Astrocyte (in vitro differentiated cells and primary cell): ENCODE measurements at regions not wholly inside any gene's neighbourhood (a gene's known extent, or its start where the extent isn't known, plus 50 kb on each side); places are given as distances from the start of the nearest gene placed in this dataset.

Experiments used
- DNase-seq: peaks from one replicate; pipeline ENCODE4 v3.0.0-alpha.2; 2010; ENCODE audit warnings: low read depth
- FAIRE-seq: peaks from 2 replicates; lab custom pipeline; 2011; peaks lifted over from hg19 to GRCh38; lab: Jason Lieb, UNC
- H2AFZ ChIP-seq: 2 replicates; pipeline ENCODE4 v1.6.0; 2012; ENCODE audit warnings: low read depth, low read length, inconsistent platforms
- H3K27ac ChIP-seq: 2 replicates; pipeline ENCODE4 v1.5.1; 2011; ENCODE audit warnings: low read depth, low read length, inconsistent platforms
- H3K27me3 ChIP-seq: 2 replicates; pipeline ENCODE4 v1.6.0; 2011; ENCODE audit warnings: low read length, inconsistent platforms; ENCODE audit not compliant: insufficient read depth
- H3K36me3 ChIP-seq: 2 replicates; pipeline ENCODE4 v1.5.1; 2011; ENCODE audit warnings: low read length, inconsistent platforms; ENCODE audit not compliant: insufficient read depth
- H3K4me1 ChIP-seq: 2 replicates; pipeline ENCODE4 v1.5.1; 2011; ENCODE audit warnings: low read length, inconsistent platforms; ENCODE audit not compliant: insufficient read depth
- H3K4me2 ChIP-seq: 2 replicates; pipeline ENCODE4 v1.6.0; 2012; ENCODE audit warnings: low read length, inconsistent platforms
- H3K4me3 ChIP-seq: 2 replicates; pipeline ENCODE4 v1.5.1; 2011; ENCODE audit warnings: low read depth, mild to moderate bottlenecking, low read length, inconsistent platforms; ENCODE audit not compliant: insufficient read depth
- H3K79me2 ChIP-seq: 2 replicates; pipeline ENCODE4 v1.6.0; 2012; ENCODE audit warnings: mild to moderate bottlenecking, low read length, inconsistent platforms; ENCODE audit not compliant: insufficient read depth
- H3K9ac ChIP-seq: 2 replicates; pipeline ENCODE4 v1.6.0; 2012; ENCODE audit warnings: mild to moderate bottlenecking, low read length, inconsistent platforms
- H3K9me3 ChIP-seq: 2 replicates; pipeline ENCODE4 v1.5.1; 2012; ENCODE audit warnings: low read depth, mild to moderate bottlenecking, low read length, inconsistent platforms; ENCODE audit not compliant: insufficient read depth
- H4K20me1 ChIP-seq: 2 replicates; pipeline ENCODE4 v1.6.0; 2012; ENCODE audit warnings: low read length, inconsistent platforms; ENCODE audit not compliant: insufficient read depth
- H3K27ac Mint-ChIP-seq: one replicate; pipeline ENCODE4 v1.8.0; 2021; ENCODE audit warnings: mild to moderate bottlenecking, mixed read lengths; ENCODE audit not compliant: unreplicated experiment
- H3K27me3 Mint-ChIP-seq: one replicate; pipeline ENCODE4 v1.8.0; 2021; ENCODE audit warnings: low read depth, mixed read lengths; ENCODE audit not compliant: unreplicated experiment
- H3K36me3 Mint-ChIP-seq: one replicate; pipeline ENCODE4 v1.8.0; 2021; ENCODE audit warnings: low read depth, mixed read lengths; ENCODE audit not compliant: unreplicated experiment
- H3K4me1 Mint-ChIP-seq: one replicate; pipeline ENCODE4 v1.8.0; 2021; ENCODE audit warnings: low read depth, mixed read lengths; ENCODE audit not compliant: unreplicated experiment
- H3K4me3 Mint-ChIP-seq: one replicate; pipeline ENCODE4 v1.8.0; 2021; ENCODE audit warnings: mild to moderate bottlenecking, moderate library complexity, mixed read lengths; ENCODE audit not compliant: unreplicated experiment
- H3K9me3 Mint-ChIP-seq: one replicate; pipeline ENCODE4 v1.8.0; 2021; ENCODE audit warnings: mild to moderate bottlenecking, mixed read lengths; ENCODE audit not compliant: unreplicated experiment
- EZH2 ChIP-seq: IDR thresholded peaks from 2 replicates; pipeline ENCODE4 v1.6.1; 2012; ENCODE audit warnings: mild to moderate bottlenecking, low read length, inconsistent platforms; ENCODE audit not compliant: insufficient read depth
- TF ChIP-seq, protein P1 (sequence below): IDR thresholded peaks from 2 replicates; pipeline ENCODE4 v1.5.1; 2011; ENCODE audit warnings: low read depth, mild to moderate bottlenecking, inconsistent platforms, low read length, moderate library complexity; ENCODE audit not compliant: insufficient read depth

DNA sequence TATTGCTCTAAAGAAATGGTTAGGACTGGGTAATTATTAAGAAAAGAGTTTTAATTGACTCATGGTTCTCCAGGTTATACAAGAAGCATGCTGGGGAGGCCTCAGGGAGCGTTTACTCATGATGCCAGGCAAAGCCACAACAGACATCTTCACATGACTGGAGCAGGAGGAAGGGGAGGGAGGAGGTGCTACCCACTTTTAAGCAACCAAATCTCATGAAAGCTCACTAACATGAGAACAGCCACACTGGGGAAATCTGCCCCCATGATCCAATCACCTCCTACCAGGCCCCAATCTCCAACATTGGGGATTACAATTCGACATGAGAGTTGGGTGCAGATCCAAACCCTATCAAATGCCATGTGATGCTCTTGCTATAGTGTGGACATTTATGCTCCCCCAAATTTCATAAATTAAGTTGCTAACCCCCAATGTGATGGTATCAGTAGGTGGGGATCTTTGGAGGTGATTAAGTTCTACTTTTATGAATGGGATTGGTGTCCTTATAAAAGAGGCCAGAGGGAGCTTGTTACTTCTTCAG is 773.6 kb upstream of the CDH10 start:
- no peak overlapping the region for H3K9ac ChIP-seq
- no peaks in the 10 kb centered on the region for H3K36me3 ChIP-seq
- no peak for TF ChIP-seq EZH2
- TF ChIP-seq, protein P1, sequence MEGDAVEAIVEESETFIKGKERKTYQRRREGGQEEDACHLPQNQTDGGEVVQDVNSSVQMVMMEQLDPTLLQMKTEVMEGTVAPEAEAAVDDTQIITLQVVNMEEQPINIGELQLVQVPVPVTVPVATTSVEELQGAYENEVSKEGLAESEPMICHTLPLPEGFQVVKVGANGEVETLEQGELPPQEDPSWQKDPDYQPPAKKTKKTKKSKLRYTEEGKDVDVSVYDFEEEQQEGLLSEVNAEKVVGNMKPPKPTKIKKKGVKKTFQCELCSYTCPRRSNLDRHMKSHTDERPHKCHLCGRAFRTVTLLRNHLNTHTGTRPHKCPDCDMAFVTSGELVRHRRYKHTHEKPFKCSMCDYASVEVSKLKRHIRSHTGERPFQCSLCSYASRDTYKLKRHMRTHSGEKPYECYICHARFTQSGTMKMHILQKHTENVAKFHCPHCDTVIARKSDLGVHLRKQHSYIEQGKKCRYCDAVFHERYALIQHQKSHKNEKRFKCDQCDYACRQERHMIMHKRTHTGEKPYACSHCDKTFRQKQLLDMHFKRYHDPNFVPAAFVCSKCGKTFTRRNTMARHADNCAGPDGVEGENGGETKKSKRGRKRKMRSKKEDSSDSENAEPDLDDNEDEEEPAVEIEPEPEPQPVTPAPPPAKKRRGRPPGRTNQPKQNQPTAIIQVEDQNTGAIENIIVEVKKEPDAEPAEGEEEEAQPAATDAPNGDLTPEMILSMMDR, result no peak
- no peak overlapping the region for H3K4me3 ChIP-seq
- H3K9me3 Mint-ChIP-seq, result no peaks in the 10 kb centered on the region
- no peaks in the 10 kb centered on the region for H3K36me3 Mint-ChIP-seq
- peaks cover 4% of the 10 kb centered on the region for H3K4me1 Mint-ChIP-seq
- peak overlapping the region; percentile 34 for H3K27ac Mint-ChIP-seq
- no peak overlapping the region for H2AFZ ChIP-seq
- no peaks in the 10 kb centered on the region for H3K4me1 ChIP-seq
- no peaks in the 10 kb centered on the region for H4K20me1 ChIP-seq
- H3K27ac ChIP-seq, result no peak overlapping the region
- H3K4me3 Mint-ChIP-seq, result no peak overlapping the region
- no peak for DNase-seq
- no peak overlapping the region for H3K4me2 ChIP-seq
- no peaks in the 10 kb centered on the region for H3K9me3 ChIP-seq
- H3K27me3 ChIP-seq, result no peaks in the 10 kb centered on the region
- no peaks in the 10 kb centered on the region for H3K79me2 ChIP-seq
- H3K27me3 Mint-ChIP-seq, result no peaks in the 10 kb centered on the region
- no peak for FAIRE-seq

DNA sequence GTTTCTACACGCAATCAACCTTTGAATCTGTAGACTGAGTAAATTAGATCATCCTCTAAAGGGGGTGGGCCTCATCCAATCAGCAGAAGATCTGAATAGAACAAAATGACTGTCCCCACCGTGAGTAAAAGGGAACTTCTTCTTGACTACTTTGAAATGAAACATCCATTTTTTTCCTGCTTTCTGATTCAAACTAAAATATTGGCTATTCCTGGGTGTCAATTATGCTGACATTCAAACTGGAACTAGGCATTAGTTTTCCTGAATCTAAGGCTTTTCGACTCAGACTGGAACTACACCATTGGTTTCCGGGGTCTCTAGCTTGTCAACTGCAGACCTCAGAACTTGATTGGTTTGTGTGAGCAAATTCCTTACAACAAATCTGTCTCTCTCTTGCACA is 772.2 kb upstream of the CDH10 start:
- H3K9ac ChIP-seq, result no peak overlapping the region
- H3K36me3 ChIP-seq, result no peaks in the 10 kb centered on the region
- no peak overlapping the region for H3K4me3 Mint-ChIP-seq
- H3K79me2 ChIP-seq, result no peaks in the 10 kb centered on the region
- DNase-seq, result no peak
- no peak overlapping the region for H3K27ac ChIP-seq
- H3K9me3 ChIP-seq, result no peaks in the 10 kb centered on the region
- H4K20me1 ChIP-seq, result no peaks in the 10 kb centered on the region
- no peaks in the 10 kb centered on the region for H3K27me3 Mint-ChIP-seq
- no peaks in the 10 kb centered on the region for H3K36me3 Mint-ChIP-seq
- H2AFZ ChIP-seq, result no peak overlapping the region
- TF ChIP-seq, protein P1, result no peak
- H3K4me2 ChIP-seq, result no peak overlapping the region
- H3K4me1 ChIP-seq, result no peaks in the 10 kb centered on the region
- no peak for FAIRE-seq
- no peaks in the 10 kb centered on the region for H3K27me3 ChIP-seq
- no peak overlapping the region for H3K27ac Mint-ChIP-seq
- H3K4me1 Mint-ChIP-seq, result peaks cover 4% of the 10 kb centered on the region
- H3K4me3 ChIP-seq, result no peak overlapping the region
- H3K9me3 Mint-ChIP-seq, result no peaks in the 10 kb centered on the region

DNA sequence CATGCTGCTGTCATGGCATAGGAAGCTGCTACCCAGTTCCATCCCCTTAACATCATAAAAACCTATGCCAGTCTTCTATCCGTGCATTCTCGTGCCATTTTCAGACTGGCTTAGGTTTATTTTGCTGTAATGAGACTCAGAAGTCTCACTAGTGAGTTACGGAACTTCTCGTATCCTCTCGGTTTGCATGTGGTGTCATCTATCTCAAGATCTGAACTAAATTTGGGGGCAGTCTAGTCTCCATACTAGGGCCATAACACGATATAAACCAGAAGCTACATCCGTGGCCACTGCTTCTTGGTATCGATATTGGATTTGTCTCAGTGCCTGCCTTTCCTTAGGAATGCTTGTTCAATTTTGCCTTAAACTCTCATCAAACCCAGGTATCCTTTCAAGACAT is 771.2 kb upstream of the CDH10 start:
- Histone ChIP-seq H3K36me3 (no peaks in the 10 kb centered on the region), H3K4me3 (no peak overlapping the region), H3K4me1 (no peaks in the 10 kb centered on the region), H3K9me3 (no peaks in the 10 kb centered on the region), H3K9ac (no peak overlapping the region), H3K79me2 (no peaks in the 10 kb centered on the region), H3K27ac (no peak overlapping the region), H4K20me1 (no peaks in the 10 kb centered on the region), H3K27me3 (no peaks in the 10 kb centered on the region), H3K4me2 (no peak overlapping the region), H2AFZ (no peak overlapping the region)
- peaks cover 3% of the 10 kb centered on the region for H3K4me1 Mint-ChIP-seq
- no peak overlapping the region for H3K4me3 Mint-ChIP-seq
- no peaks in the 10 kb centered on the region for H3K27me3 Mint-ChIP-seq
- no peaks in the 10 kb centered on the region for H3K36me3 Mint-ChIP-seq
- DNase-seq (no peak), FAIRE-seq (no peak)
- H3K27ac Mint-ChIP-seq, result no peak overlapping the region
- TF ChIP-seq, protein P1, result no peak
- TF ChIP-seq EZH2, result no peak
- H3K9me3 Mint-ChIP-seq, result no peaks in the 10 kb centered on the region
